ENCODE measurements at regions not wholly inside any gene's neighbourhood (a gene's known extent, or its start where the extent isn't known, plus 50 kb on each side); places are given as distances from the start of the nearest gene placed in this dataset.
"Not testable (repeated sequence)": the region's sequence is repeated elsewhere in the genome, so short reads cannot be mapped to it uniquely, and the experiment has no call there.

DNA sequence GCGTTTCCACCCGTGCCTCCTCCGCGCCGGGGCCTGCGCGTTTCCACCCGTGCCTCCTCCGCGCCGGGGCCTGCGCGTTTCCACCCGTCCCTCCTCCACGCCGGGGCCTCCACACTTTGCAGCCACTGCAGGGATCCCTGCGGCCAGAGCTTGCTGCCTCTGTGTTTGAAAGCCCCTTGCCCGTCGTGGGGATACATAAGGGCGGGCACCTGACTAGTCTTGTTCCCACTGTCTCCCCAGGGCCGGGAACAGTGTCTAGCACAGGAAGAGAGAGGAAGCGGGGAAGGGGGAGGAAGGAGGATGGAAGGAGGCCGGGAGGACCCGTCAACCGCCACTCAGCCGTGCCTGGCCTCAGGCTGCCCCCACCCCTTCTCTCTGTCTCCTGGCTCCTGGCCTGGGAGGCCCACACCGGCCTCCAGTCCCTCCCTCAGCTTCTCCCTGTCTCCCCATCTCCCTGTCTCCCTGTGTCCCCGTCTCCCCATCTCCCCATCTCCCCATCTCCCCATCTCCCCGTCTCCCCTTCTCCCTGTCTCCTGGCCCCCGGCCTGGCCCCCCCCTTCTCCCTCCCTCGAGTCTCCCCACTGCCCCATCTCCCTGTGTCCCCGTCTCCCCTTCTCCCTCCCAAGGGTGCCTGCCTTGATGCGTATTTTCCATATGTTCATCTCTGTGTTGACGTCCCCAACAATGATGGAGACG is 155.6 kb upstream of the ZNF469 start:
- H3K9me3 ChIP-seq (ENCODE audit: control insufficient read depth, low read length); H3K4me3 Mint-ChIP-seq; H3K36me3 ChIP-seq (ENCODE audit: control insufficient read depth, insufficient read depth, low read length); H3K27me3 Mint-ChIP-seq (ENCODE audit: insufficient read depth); H3K4me1 Mint-ChIP-seq; H3K9me3 Mint-ChIP-seq; H3K27ac Mint-ChIP-seq; H3K36me3 Mint-ChIP-seq (ENCODE audit: low read depth); H3K4me1 ChIP-seq (ENCODE audit: control insufficient read depth, insufficient read depth, low read length); H3K9ac ChIP-seq (ENCODE audit: extremely low read depth, low read length, poor library complexity, severe bottlenecking); H3K27me3 ChIP-seq (ENCODE audit: control insufficient read depth, insufficient read depth, low read length, poor library complexity, severe bottlenecking); H3K4me3 ChIP-seq (ENCODE audit: low read length); H3K27ac ChIP-seq (ENCODE audit: low read depth, low read length): not testable (repeated sequence)
- peak; percentile 32 for DNase-seq
- 45 to 85% methylated on average over 2 to 19 of the region's 35 CpGs for WGBS, 2 experiments (ENCODE audit: insufficient coverage in 1 of 2, insufficient read length in 1 of 2)

DNA sequence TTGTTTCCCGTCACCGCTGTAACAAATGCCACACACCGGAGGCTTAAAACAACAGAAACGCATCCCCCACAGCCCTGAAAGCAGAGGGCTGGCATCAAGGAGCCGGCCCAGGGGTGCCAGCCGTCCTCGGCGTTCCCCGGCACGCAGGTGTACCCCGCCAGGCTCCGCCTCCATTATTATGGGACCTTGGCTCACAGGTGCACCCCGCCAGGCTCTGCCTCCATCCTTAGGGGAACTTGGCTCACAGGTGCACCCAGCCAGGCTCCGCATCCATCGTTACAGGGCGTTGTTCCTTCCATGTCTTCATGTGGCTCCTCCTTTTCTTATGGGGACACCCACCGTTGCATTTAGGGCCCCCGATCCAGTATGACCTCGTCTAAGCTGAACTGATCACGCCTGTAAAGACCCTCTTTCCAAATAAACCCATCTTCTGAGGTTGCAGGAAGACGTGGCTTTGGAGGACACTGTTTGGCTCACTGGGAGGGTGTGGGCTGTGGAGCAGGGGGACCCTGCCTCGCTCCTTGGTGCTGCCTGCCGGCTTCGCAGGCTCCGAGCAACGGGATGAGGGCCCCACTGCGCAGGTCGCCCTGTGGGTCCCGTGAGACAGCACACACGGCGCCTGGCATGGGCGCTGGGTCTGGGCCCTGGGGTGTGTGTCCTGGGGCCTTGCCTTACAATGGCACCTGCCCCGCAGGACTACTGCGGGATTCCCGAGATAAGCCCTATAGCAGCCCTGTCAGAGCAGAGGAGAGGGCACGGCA is 154.9 kb upstream of the ZNF469 start:
- not testable (repeated sequence) for H3K9me3 Mint-ChIP-seq; H3K36me3 Mint-ChIP-seq (ENCODE audit: low read depth); H3K4me3 ChIP-seq (ENCODE audit: low read length); H3K27ac ChIP-seq (ENCODE audit: low read depth, low read length); H3K4me1 Mint-ChIP-seq; H3K27ac Mint-ChIP-seq; H3K27me3 Mint-ChIP-seq (ENCODE audit: insufficient read depth); H3K4me1 ChIP-seq (ENCODE audit: control insufficient read depth, insufficient read depth, low read length); H3K9me3 ChIP-seq (ENCODE audit: control insufficient read depth, low read length); H3K9ac ChIP-seq (ENCODE audit: extremely low read depth, low read length, poor library complexity, severe bottlenecking); H3K36me3 ChIP-seq (ENCODE audit: control insufficient read depth, insufficient read depth, low read length); H3K27me3 ChIP-seq (ENCODE audit: control insufficient read depth, insufficient read depth, low read length, poor library complexity, severe bottlenecking); H3K4me3 Mint-ChIP-seq
- DNase-seq, result peak; percentile 15
- 84 to 90% methylated on average over 13 to 31 of the region's 36 CpGs for WGBS, 2 experiments (ENCODE audit: insufficient coverage in 1 of 2, insufficient read length in 1 of 2)

DNA sequence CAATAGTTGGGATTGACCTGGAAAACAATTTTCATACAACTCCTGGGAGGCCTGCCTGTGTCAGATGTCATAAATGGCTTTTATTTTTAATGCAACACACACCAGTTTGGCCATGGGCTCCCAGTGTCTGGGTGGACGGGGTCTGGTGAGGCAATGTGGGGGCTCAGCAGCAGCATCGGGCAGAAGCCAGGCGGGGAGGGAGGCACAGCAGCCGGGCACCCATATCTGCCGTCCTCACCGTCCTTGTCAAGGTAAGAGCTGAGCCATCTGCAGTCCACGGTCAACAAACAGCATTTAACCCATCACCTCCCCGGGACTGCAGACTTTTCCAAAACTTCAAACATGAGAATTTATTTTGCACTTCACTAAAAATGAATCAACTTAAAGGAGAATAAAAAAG is 154.0 kb upstream of the ZNF469 start:
- not testable (repeated sequence) for H3K27ac Mint-ChIP-seq; H3K9ac ChIP-seq (ENCODE audit: extremely low read depth, low read length, poor library complexity, severe bottlenecking); H3K4me1 Mint-ChIP-seq; H3K36me3 ChIP-seq (ENCODE audit: control insufficient read depth, insufficient read depth, low read length); H3K27me3 Mint-ChIP-seq (ENCODE audit: insufficient read depth); H3K27me3 ChIP-seq (ENCODE audit: control insufficient read depth, insufficient read depth, low read length, poor library complexity, severe bottlenecking); H3K36me3 Mint-ChIP-seq (ENCODE audit: low read depth); H3K9me3 Mint-ChIP-seq; H3K4me3 ChIP-seq (ENCODE audit: low read length); H3K4me1 ChIP-seq (ENCODE audit: control insufficient read depth, insufficient read depth, low read length); H3K9me3 ChIP-seq (ENCODE audit: control insufficient read depth, low read length); H3K4me3 Mint-ChIP-seq; H3K27ac ChIP-seq (ENCODE audit: low read depth, low read length)
- DNase-seq, result peak; percentile 22
- 90 to 100% methylated on average over 1 to 8 of the region's 8 CpGs for WGBS, 2 experiments (ENCODE audit: insufficient coverage in 1 of 2, insufficient read length in 1 of 2)

DNA sequence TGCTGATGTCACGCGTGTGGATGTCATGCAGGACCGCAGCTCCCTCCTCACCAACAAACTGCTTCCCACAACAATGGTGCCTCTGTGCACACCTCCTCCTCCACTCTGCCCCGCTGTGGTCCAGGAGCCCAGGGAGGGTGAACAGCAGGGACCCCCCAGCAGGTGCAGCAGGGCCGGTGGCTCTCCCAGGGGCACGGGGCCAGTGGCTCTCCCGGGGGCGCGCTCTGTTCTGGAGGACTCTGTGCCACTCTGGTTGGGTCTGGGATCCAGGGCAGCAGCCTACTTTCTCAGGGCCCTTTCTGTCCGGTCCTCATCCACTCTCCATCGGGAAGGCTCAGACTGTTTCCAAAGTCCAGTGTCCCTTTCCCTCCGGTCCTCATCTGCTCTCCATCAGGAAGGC is 153.0 kb upstream of the ZNF469 start:
- not testable (repeated sequence) for H3K27ac ChIP-seq (ENCODE audit: low read depth, low read length); H3K36me3 Mint-ChIP-seq (ENCODE audit: low read depth); DNase-seq; H3K4me1 ChIP-seq (ENCODE audit: control insufficient read depth, insufficient read depth, low read length); H3K36me3 ChIP-seq (ENCODE audit: control insufficient read depth, insufficient read depth, low read length); H3K9me3 ChIP-seq (ENCODE audit: control insufficient read depth, low read length); H3K4me3 ChIP-seq (ENCODE audit: low read length); H3K27me3 ChIP-seq (ENCODE audit: control insufficient read depth, insufficient read depth, low read length, poor library complexity, severe bottlenecking); H3K4me3 Mint-ChIP-seq; H3K27me3 Mint-ChIP-seq (ENCODE audit: insufficient read depth); H3K9ac ChIP-seq (ENCODE audit: extremely low read depth, low read length, poor library complexity, severe bottlenecking); H3K9me3 Mint-ChIP-seq; H3K4me1 Mint-ChIP-seq; H3K27ac Mint-ChIP-seq
- WGBS, 2 experiments (ENCODE audit: insufficient coverage in 1 of 2, insufficient read length in 1 of 2), result 94 to 97% methylated on average over 7 to 10 of the region's 12 CpGs

DNA sequence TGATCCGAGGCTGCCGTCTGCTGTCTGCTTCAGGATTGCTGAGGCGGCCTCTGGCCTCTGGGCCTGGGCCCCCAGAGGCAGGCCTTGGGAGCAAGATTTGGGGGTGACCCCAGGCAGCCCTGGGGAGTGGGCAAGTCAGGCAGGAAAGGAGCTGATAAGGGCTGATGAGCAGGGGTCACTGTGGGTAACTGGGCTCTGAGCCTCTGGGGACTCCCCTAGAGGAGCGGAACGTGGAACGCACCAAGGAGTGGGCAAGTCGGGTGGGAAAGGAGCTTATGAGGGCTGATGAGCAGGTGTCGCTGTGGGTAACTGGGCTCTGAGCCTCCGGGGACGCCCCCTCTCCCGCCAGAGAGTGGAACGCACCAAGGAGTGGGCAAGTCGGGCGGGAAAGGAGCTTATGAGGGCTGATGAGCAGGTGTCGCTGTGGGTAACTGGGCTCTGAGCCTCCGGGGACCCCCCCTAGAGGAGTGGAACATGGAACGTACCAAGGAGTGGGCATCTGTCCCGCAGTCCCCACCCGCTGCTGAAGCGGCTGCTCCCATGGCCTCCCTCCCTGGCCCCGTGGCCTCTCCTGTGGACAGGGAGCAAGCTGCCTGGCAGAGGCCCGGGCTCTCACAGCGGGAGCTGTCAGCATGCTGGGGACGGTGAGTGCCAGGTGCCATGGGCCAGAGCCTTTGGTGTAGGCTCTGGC is 152.3 kb upstream of the ZNF469 start:
- not testable (repeated sequence) for H3K4me1 Mint-ChIP-seq; H3K9me3 Mint-ChIP-seq; H3K36me3 Mint-ChIP-seq (ENCODE audit: low read depth); DNase-seq; H3K27me3 ChIP-seq (ENCODE audit: control insufficient read depth, insufficient read depth, low read length, poor library complexity, severe bottlenecking); H3K27ac Mint-ChIP-seq; H3K27me3 Mint-ChIP-seq (ENCODE audit: insufficient read depth); H3K4me3 Mint-ChIP-seq; H3K9ac ChIP-seq (ENCODE audit: extremely low read depth, low read length, poor library complexity, severe bottlenecking); H3K36me3 ChIP-seq (ENCODE audit: control insufficient read depth, insufficient read depth, low read length); H3K27ac ChIP-seq (ENCODE audit: low read depth, low read length); H3K4me3 ChIP-seq (ENCODE audit: low read length); H3K9me3 ChIP-seq (ENCODE audit: control insufficient read depth, low read length); H3K4me1 ChIP-seq (ENCODE audit: control insufficient read depth, insufficient read depth, low read length)
- WGBS, 2 experiments (ENCODE audit: insufficient coverage in 1 of 2, insufficient read length in 1 of 2), result 84% methylated on average over 15 of the region's 24 CpGs; no CpG with 5 or more reads in 1 of the 2 experiments

DNA sequence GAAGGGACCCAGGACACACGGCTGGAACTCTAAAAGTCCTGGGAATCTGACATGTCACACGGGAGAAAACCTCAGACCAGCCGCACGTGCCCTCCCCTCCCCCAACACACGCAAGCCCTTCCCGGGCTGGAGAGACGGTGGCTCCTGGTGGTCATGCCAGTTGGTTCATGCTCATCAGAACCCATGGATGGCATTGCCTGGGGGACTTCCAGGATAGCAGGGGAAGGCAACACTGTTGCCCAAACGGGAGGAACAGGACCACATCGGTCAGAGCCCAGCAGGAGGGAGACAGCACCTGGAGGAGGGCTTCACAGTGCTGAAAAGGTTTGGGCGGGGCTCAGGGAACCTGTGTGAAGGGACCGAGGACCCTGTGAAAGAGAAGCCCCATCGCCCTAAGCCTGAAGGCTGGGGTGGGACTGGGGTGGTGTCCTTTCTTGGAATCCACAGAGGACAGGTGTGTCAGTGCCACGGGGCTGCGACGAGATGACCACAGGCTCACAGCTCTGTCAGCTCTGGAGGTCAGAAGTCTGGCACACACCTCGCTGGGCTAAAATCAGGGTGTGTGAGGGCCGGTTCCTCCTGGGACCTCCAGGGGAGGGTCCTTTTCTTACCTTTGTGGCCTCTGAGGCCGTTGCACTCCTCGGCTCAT is 151.7 kb upstream of the ZNF469 start:
- not testable (repeated sequence) for H3K27ac Mint-ChIP-seq; H3K9me3 ChIP-seq (ENCODE audit: control insufficient read depth, low read length); H3K4me3 Mint-ChIP-seq; H3K27ac ChIP-seq (ENCODE audit: low read depth, low read length); H3K4me1 ChIP-seq (ENCODE audit: control insufficient read depth, insufficient read depth, low read length); H3K27me3 Mint-ChIP-seq (ENCODE audit: insufficient read depth); H3K27me3 ChIP-seq (ENCODE audit: control insufficient read depth, insufficient read depth, low read length, poor library complexity, severe bottlenecking); H3K4me1 Mint-ChIP-seq; H3K4me3 ChIP-seq (ENCODE audit: low read length); H3K9me3 Mint-ChIP-seq; DNase-seq; H3K36me3 ChIP-seq (ENCODE audit: control insufficient read depth, insufficient read depth, low read length); H3K36me3 Mint-ChIP-seq (ENCODE audit: low read depth); H3K9ac ChIP-seq (ENCODE audit: extremely low read depth, low read length, poor library complexity, severe bottlenecking)
- WGBS, 2 experiments (ENCODE audit: insufficient coverage in 1 of 2, insufficient read length in 1 of 2), result 92 to 96% methylated on average over 6 to 11 of the region's 19 CpGs
